ENCODE measurements at regions not wholly inside any gene's neighbourhood (a gene's known extent, or its start where the extent isn't known, plus 50 kb on each side); places are given as distances from the start of the nearest gene placed in this dataset. TPM values are rescaled to one million over a fixed set of nuclear protein-coding genes. Genes with fewer than 3 reads are reported as not detected.

DNA sequence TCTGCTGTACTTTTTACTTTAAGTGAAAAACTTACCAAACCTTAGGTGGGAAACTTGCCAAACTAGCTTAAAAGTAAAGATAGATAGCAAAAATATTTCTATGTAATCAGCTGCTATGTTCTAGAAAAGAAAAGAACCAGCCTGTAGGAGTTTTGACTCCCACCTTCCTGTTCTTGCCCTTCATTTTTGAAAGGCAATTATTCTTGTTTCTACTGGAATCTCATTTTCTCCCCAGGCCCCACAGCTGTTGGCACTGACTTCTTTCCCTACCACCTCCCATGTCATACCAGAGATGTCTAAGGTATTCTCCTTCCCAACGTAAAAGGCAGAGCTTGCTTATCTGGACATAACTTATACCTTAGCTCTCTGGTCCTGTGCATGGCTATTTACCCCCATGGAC lies 389.7 kb downstream of the ARHGEF28 start:
- no peak for DNase-seq

DNA sequence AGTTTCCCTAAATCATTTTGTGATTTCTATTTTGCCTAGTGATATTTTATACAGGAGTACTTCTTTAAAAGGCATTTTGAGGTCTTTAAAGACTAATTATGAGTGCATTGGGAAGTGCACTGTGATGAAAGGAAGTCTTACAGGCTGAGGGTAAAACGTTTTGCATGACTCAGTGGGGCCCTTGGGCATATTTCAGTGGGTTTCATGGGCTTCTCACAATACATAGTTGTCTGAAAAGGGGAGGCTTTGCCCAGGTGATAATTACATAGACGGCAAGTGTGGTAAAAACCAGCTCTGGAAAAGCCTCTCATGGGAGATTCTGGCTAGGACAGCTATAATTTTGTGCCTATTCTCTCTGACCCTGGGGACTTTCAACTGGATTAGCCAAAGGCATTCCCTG lies 387.2 kb downstream of the ARHGEF28 start:
- no peak for DNase-seq

DNA sequence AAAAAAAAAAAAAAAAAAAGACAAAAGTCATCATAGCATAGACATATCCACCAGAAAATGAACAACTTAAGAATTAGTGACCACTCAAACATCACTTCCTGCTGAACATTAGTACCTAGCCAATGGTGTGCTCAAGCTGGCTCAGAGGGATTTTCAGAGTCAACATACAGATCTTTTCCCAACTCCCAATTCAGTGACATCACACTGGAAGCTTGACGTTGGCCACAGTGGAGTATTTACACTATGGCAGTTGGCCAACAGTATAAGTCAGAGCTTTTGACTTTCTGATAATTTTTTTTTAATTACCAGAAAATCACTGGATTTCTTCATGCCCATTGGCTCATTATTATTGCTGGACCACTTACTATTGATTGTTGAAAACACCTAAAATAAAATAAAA lies 383.5 kb downstream of the ARHGEF28 start:
- no peak for DNase-seq

DNA sequence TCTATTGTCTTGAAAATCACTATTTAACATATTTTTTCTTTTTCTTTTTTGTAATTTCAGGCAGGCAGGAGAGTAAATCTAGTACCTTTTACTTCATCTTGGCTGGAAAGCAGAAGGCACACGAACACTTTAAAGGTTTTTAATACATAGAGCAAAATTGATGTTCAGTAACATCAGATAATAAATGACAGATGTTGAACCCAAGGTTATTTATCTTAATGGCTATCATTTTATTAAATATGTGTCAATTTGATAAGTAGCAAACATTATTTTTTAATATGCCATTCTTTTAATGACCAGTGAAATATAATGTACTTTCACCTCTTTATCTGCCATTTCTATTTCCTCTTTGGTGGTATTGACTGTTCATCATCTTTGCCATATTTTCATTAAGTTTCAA lies 381.2 kb downstream of the ARHGEF28 start:
- no peak for DNase-seq

DNA sequence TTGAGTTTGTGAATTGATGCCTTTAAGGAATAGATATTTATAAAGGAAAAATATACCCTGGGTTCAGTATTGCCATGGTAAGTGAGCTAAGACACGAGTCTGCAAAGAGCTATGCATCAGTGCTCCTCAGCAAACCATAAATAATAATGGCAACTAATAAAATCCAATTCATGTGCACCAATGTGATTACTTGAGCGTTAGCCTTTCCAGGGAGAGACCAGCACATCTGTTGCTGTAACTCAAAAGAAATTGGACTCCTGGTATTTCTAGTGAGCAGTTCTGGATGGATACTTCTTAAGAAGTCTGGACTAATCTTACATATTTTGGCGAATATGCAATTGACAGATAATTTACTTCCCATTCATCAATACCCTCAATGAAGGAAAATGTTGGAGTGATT lies 373.3 kb downstream of the ARHGEF28 start:
- no peak for DNase-seq

DNA sequence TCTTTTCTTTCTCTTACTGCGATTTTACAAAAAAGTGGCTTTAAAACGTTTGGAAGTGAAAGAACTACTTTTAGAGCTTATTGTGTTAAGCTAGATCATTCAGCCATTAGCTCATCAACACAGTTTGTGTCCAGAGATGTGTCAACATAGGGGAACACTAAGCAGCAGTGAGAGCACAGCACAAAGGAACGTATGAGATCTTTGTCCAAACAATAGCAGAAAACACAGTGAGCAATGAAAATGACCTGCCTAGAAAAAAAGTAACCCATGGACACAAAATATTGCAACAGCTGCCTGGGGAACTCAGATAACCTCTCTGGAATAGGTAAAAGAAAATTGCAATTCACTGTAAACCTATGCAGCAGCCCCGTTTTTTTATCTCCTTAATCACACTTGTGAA lies 372.5 kb downstream of the ARHGEF28 start:
- DNase-seq: no peak

DNA sequence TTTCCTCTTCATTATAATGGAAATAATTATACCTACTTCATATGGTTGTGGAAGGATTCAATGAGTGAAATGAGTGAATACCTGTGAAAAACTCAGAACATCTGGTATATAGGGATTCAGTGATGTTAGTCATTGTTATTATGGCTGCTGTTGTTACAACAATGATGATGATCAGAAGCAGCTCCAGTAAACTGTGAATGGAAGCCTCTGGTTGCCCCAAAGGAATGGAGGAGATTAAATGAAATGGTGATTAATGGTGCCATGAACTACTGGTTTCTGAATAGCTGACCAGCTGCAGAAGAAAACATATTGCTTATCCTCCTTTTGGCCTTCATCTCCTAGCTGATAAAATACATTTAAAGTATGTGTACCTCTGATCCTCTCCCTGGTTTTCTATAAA lies 372.0 kb downstream of the ARHGEF28 start:
- DNase-seq: no peak

DNA sequence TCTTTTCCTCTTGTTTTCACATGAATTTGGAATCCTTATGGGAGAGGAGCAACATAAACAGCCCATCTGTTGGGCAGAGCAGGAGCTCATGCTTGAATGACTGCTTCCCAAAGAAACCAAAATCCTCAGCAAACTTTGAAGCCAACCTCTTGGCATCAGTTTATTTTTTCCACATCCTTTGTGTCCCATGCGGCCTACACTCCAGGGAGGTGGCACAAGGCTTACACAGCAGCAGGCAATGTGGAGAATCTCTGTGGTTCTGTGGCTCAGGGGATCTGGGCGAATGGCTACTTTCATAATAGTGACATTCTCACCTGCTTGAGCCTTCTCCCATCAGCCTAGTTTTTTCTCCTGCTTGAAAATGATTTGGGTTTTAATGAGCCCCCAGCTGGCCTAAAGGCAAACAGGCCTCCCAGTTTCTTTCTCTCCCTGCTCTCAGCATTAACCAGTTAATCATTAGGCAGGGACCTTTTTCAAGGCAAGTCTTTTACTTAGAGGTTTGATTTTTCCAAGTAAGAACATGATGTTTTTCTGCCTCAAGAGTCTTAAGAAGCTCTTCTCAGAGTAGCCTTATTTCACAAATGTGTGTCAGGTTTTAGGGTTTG lies 370.3 kb downstream of the ARHGEF28 start:
- no peak for DNase-seq

DNA sequence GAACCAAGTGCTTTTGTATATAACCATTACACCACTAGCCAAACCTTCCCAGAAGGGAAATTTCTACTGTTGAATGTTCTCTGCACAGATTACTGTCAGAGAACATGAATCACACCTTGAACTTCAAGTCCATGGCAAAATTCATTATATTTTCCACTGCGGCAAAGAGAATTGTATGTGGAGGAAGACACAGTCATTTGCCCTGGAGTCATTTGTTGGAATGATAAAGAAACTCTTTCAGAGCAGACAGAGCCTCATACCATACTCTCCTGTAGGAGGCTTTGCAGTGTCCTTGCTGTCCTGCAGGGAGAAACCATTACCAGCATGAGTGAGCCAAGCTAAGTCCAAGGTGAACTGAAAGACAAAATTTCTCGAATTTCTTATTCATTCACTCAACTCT lies 369.0 kb downstream of the ARHGEF28 start:
- no peak for DNase-seq

Small RNAs in the stretch of these regions (small RNA-seq; reads per million reads assigned to genes)
- gene RN7SL814P: not detected

Measured in occipital lobe (tissue), 2 donors.